Hematopoietic multipotent progenitor cell treated with erythropoietin and hydrocortisone succinate and interleukin-3 and kit ligand, for 4 days (in vitro differentiated cells): ENCODE measurements at regions not wholly inside any gene's neighbourhood (a gene's known extent, or its start where the extent isn't known, plus 50 kb on each side); places are given as distances from the start of the nearest gene placed in this dataset.
A peak's percentile ranks its signal among the peaks of the same experiment; 100 is the strongest.
"Not testable (repeated sequence)": the region's sequence is repeated elsewhere in the genome, so short reads cannot be mapped to it uniquely, and the experiment has no call there.

Source experiments
- DNase-seq: peaks from one replicate; pipeline ENCODE4 v3.0.0-alpha.2; 2015

GRCh38 chr10:25076506-25077177, 60.2 kb downstream of the THNSL1 start:
- DNase-seq, result peak; percentile 85

- DNase-seq, result no peak
Measured at GRCh38 chr10:25078658-25079431, 62.4 kb downstream of the THNSL1 start.

- DNase-seq, result peak; percentile 86
Measured at GRCh38 chr10:25080880-25081581, 64.6 kb downstream of the THNSL1 start.

GRCh38 chr10:25082276-25083204, 66.1 kb downstream of the THNSL1 start:
- no peak for DNase-seq

GRCh38 chr10:25083546-25084111, 67.2 kb downstream of the THNSL1 start:
- no peak for DNase-seq

- DNase-seq, result no peak
Measured at GRCh38 chr10:25084447-25084846, 68.0 kb downstream of the THNSL1 start.

- no peak for DNase-seq
Measured at GRCh38 chr10:25094590-25094989, 78.2 kb downstream of the THNSL1 start.

GRCh38 chr10:25097669-25098411, 77.0 kb upstream of the GPR158 start:
- no peak for DNase-seq

- no peak for DNase-seq
Measured at GRCh38 chr10:25100141-25100540, 74.7 kb upstream of the GPR158 start.

GRCh38 chr10:25101461-25102146, 73.2 kb upstream of the GPR158 start:
- no peak for DNase-seq

GRCh38 chr10:25102147-25102822, 72.5 kb upstream of the GPR158 start:
- DNase-seq, result no peak

- DNase-seq, result no peak
Measured at GRCh38 chr10:25103703-25104102, 71.1 kb upstream of the GPR158 start.

GRCh38 chr10:25104441-25104840, 70.4 kb upstream of the GPR158 start:
- no peak for DNase-seq

- DNase-seq, result no peak
Measured at GRCh38 chr10:25105262-25105661, 69.5 kb upstream of the GPR158 start.

GRCh38 chr10:25105743-25106260, 69.0 kb upstream of the GPR158 start:
- DNase-seq, result no peak

- DNase-seq, result no peak
Measured at GRCh38 chr10:25107756-25108155, 67.0 kb upstream of the GPR158 start.

GRCh38 chr10:25109896-25110295, 64.9 kb upstream of the GPR158 start:
- DNase-seq, result not testable (repeated sequence)

GRCh38 chr10:25112016-25112415, 62.8 kb upstream of the GPR158 start:
- DNase-seq, result no peak

GRCh38 chr10:25113191-25114035, 61.4 kb upstream of the GPR158 start:
- peak; percentile 84 for DNase-seq
